ENCODE measurements at regions not wholly inside any gene's neighbourhood (a gene's known extent, or its start where the extent isn't known, plus 50 kb on each side); places are given as distances from the start of the nearest gene placed in this dataset.

DNA sequence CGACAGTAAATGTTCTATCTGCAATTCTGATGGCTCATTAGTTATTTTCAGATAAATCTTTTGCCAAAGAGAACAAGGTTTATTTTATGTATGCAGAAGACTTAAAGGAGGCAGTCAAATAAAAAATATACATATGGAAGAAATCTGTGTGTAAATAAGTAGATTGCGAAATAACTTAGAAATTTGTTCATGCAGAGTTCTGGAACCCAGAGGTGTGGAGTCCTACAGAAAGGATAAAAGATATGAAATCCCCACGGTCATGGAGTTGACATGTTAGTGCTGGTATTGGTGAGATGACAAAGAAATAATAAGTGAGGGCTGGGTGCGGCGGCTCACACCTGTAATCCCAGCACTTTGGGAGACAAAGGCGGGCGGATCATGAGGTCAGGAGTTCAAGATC is 111.2 kb upstream of the CFAP20DC start:
- TF ChIP-seq, protein P1, sequence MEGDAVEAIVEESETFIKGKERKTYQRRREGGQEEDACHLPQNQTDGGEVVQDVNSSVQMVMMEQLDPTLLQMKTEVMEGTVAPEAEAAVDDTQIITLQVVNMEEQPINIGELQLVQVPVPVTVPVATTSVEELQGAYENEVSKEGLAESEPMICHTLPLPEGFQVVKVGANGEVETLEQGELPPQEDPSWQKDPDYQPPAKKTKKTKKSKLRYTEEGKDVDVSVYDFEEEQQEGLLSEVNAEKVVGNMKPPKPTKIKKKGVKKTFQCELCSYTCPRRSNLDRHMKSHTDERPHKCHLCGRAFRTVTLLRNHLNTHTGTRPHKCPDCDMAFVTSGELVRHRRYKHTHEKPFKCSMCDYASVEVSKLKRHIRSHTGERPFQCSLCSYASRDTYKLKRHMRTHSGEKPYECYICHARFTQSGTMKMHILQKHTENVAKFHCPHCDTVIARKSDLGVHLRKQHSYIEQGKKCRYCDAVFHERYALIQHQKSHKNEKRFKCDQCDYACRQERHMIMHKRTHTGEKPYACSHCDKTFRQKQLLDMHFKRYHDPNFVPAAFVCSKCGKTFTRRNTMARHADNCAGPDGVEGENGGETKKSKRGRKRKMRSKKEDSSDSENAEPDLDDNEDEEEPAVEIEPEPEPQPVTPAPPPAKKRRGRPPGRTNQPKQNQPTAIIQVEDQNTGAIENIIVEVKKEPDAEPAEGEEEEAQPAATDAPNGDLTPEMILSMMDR (IDR thresholded peaks at IDR 0.05), result no peak
- TF ChIP-seq POLR2A (IDR thresholded peaks at IDR 0.05), result no peak
